Endothelial cell of umbilical vein (primary cell): ENCODE measurements at regions not wholly inside any gene's neighbourhood (a gene's known extent, or its start where the extent isn't known, plus 50 kb on each side); places are given as distances from the start of the nearest gene placed in this dataset.
"Not testable (repeated sequence)": the region's sequence is repeated elsewhere in the genome, so short reads cannot be mapped to it uniquely, and the experiment has no call there.

Experiments used
- BruUV-seq: library from RNA; stranded (reverse); fragments of 400-500 nt; replicated peaks from 2 replicates; lab custom pipeline; 2021; lab: Mats Ljungman, UMichigan
- CTCF ChIA-PET: fragments of 300-600, 350-600 bp; sonication (Branson Sonifier 250); formaldehyde crosslinking; loops from one replicate; lab custom pipeline; 2021; ENCODE audit warnings: antibody characterized with exemption, inconsistent platforms; lab: Charles Lee
- POLR2A ChIA-PET: fragments of 300-600, 350-600 bp; sonication (Branson Sonifier 250); formaldehyde crosslinking; loops from one replicate; lab custom pipeline; 2021; ENCODE audit warnings: antibody characterized with exemption, inconsistent platforms; lab: Charles Lee
- DNase-seq: peaks from one replicate; pipeline ENCODE4 v3.0.0-alpha.2; 2011; ENCODE audit warnings: low read depth, low spot score
- FAIRE-seq: peaks from 2 replicates; lab custom pipeline; 2011; peaks lifted over from hg19 to GRCh38; lab: Jason Lieb, UNC
- H2AFZ ChIP-seq: 2 replicates; pipeline ENCODE4 v1.6.0; 2012; ENCODE audit warnings: low read depth, low read length, control low read depth, inconsistent platforms
- H3K27ac ChIP-seq: 2 replicates; pipeline ENCODE4 v1.5.1; 2011; ENCODE audit warnings: low read depth, mild to moderate bottlenecking, control low read depth, low read length, moderate library complexity; ENCODE audit not compliant: insufficient read depth
- H3K27me3 ChIP-seq, 2 experiments: 2 replicates each; pipeline versions ENCODE4 v1.6.0 to v1.6.1; 2011; ENCODE audit warnings: low read length in 2 of 2, mixed read lengths in 1 of 2; ENCODE audit not compliant: control insufficient read depth in 2 of 2, insufficient read depth in 2 of 2
- H3K36me3 ChIP-seq, 2 experiments: 2 replicates in 1 of 2; 3 replicates in 1 of 2; pipeline ENCODE4 v1.5.1; 2011; ENCODE audit warnings: low read length in 2 of 2, mild to moderate bottlenecking in 1 of 2, moderate library complexity in 1 of 2; ENCODE audit not compliant: control insufficient read depth in 2 of 2, insufficient read depth in 2 of 2; ENCODE audit errors: extremely low read depth in 1 of 2
- H3K4me1 ChIP-seq: 3 replicates; pipeline ENCODE4 v1.5.1; 2011; ENCODE audit warnings: mild to moderate bottlenecking, low read length; ENCODE audit not compliant: control insufficient read depth, insufficient read depth; ENCODE audit errors: extremely low read depth
- H3K4me2 ChIP-seq: 2 replicates; pipeline ENCODE4 v1.6.1; 2011; ENCODE audit warnings: low read length, control low read depth, mixed read lengths; ENCODE audit not compliant: insufficient read depth
- H3K4me3 ChIP-seq, 3 experiments: fragments of 200-600 bp in 1 of 3; sonication (generic), shearing (Covaris generic) in 1 of 3; replicated peaks in 1 of 3; 2 replicates each; pipeline ENCODE4 v1.5.1; 2011 to 2016; ENCODE audit warnings: control low read depth in 3 of 3, low read length in 3 of 3, mild to moderate bottlenecking in 2 of 3, inconsistent platforms in 1 of 3, low read depth in 1 of 3, moderate library complexity in 1 of 3; ENCODE audit not compliant: insufficient read depth in 1 of 3
- H3K79me2 ChIP-seq: 2 replicates; pipeline ENCODE4 v1.6.0; 2012; ENCODE audit warnings: low read length, inconsistent platforms; ENCODE audit not compliant: control insufficient read depth, insufficient read depth
- H3K9ac ChIP-seq: replicated peaks from 2 replicates; pipeline ENCODE3; 2011; ENCODE audit warnings: low read length, control low read depth; ENCODE audit not compliant: insufficient read depth; ENCODE audit errors: extremely low read depth
- H3K9me1 ChIP-seq: replicated peaks from 3 replicates; pipeline ENCODE4 v1.6.0; 2011; ENCODE audit warnings: mild to moderate bottlenecking, low read length; ENCODE audit not compliant: control insufficient read depth, insufficient read depth; ENCODE audit errors: extremely low read depth
- H3K9me3 ChIP-seq: replicated peaks from 2 replicates; pipeline ENCODE4 v1.5.1; 2012; ENCODE audit warnings: low read length, inconsistent platforms; ENCODE audit not compliant: control insufficient read depth, insufficient read depth
- H4K20me1 ChIP-seq: replicated peaks from 2 replicates; pipeline ENCODE3; 2011; ENCODE audit warnings: mild to moderate bottlenecking, low read length; ENCODE audit not compliant: control insufficient read depth, insufficient read depth; ENCODE audit errors: extremely low read depth
- EZH2 ChIP-seq: IDR thresholded peaks from 2 replicates; pipeline ENCODE4 v1.6.1; 2012; ENCODE audit warnings: borderline replicate concordance, low read depth, mild to moderate bottlenecking, moderate library complexity, low read length, inconsistent platforms; ENCODE audit not compliant: severe bottlenecking
- FOS ChIP-seq: IDR thresholded peaks from 2 replicates; pipeline ENCODE4 v1.6.1; 2011; ENCODE audit warnings: mild to moderate bottlenecking, low read length, moderate library complexity, borderline replicate concordance; ENCODE audit not compliant: insufficient read depth
- GATA2 ChIP-seq: IDR thresholded peaks from 2 replicates; pipeline ENCODE4 v1.7.0; 2011; ENCODE audit warnings: low read depth, mild to moderate bottlenecking, moderate library complexity, mixed read lengths, low read length; ENCODE audit not compliant: insufficient read length, insufficient read depth
- JUN ChIP-seq: IDR thresholded peaks from 2 replicates; pipeline ENCODE4 v1.6.1; 2011; ENCODE audit warnings: borderline replicate concordance, low read depth; ENCODE audit not compliant: insufficient read length, insufficient read depth
- MYC ChIP-seq: IDR thresholded peaks from one replicate; pipeline ENCODE4 v1.6.1; 2011; ENCODE audit warnings: mild to moderate bottlenecking, low read depth, low read length
- POLR2A ChIP-seq: IDR thresholded peaks from 2 replicates; pipeline ENCODE4 v1.6.1; 2012; ENCODE audit warnings: low read depth, mild to moderate bottlenecking, control low read depth, low read length
- POLR2AphosphoS5 ChIP-seq: IDR thresholded peaks from 2 replicates; pipeline ENCODE4 v1.6.1; 2012; ENCODE audit warnings: low read depth, mild to moderate bottlenecking, control low read depth, low read length, moderate library complexity; ENCODE audit not compliant: insufficient read depth
- dilution Hi-C: fragments of 300-500 bp; cut with MboI; formaldehyde crosslinking; loops from one replicate; pipeline ENCODE4 v1.15.0; 2019; ENCODE audit warnings: low sequenced_read_pairs; ENCODE audit not compliant: extremely low pct_ligation_motif_present
- intact Hi-C: fragments of 100-400 bp; cut with micrococcal nuclease; formaldehyde crosslinking; loops from one replicate; pipeline ENCODE4 v1.10.0; 2022
- TF ChIP-seq, protein P1 (sequence below), 2 donors: IDR thresholded peaks; 1 replicate in 1 of 2; 2 replicates in 1 of 2; pipeline ENCODE4 v1.5.1; 2011; ENCODE audit warnings: low read length in 2 of 2, mild to moderate bottlenecking in 2 of 2, moderate library complexity in 2 of 2, control low read depth in 1 of 2, inconsistent platforms in 1 of 2, low read depth in 1 of 2; ENCODE audit not compliant: insufficient read depth in 1 of 2; ENCODE audit errors: extremely low read depth in 1 of 2
- TF ChIP-seq, protein P2 (sequence below): IDR thresholded peaks from 2 replicates; pipeline ENCODE4 v1.6.1; 2011; ENCODE audit not compliant: insufficient read depth, insufficient read length

DNA sequence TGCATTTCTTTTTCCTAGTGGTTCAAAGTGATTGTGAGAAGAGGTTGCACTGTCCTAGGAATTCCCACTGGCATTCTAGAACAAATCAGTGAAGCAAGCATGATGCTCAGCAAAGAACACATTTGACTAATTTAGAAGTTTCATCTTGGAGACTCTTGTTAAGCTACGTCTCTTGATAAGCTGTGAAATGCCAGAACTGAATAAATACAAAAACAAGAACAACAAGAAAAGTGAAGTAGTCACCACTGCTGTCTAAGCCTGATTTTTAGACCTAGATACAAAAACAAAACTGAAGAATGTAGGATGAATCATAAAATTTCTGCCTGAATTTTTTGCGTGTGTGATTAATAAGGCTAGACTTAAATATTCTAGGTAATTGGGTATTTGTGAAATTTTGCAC is 1162.4 kb downstream of the TUSC7 start:
- no peaks in the 10 kb centered on the region for H3K36me3 ChIP-seq
- H3K27ac ChIP-seq = no peak overlapping the region
- DNase-seq (no peak), FAIRE-seq (no peak)
- POLR2A ChIA-PET = no interaction called here
- no peak overlapping the region for H3K4me3 ChIP-seq
- H3K9ac ChIP-seq = no peak overlapping the region
- H3K4me1 ChIP-seq = peaks cover 2% of the 10 kb centered on the region
- H3K79me2 ChIP-seq = no peaks in the 10 kb centered on the region
- H2AFZ ChIP-seq = no peak overlapping the region
- H3K9me1 ChIP-seq = no peaks in the 10 kb centered on the region
- H3K9me3 ChIP-seq = no peaks in the 10 kb centered on the region
- intact Hi-C loops (no loop called here), dilution Hi-C loops (no loop called here)
- CTCF ChIA-PET = no interaction called here
- TF ChIP-seq, protein P1, sequence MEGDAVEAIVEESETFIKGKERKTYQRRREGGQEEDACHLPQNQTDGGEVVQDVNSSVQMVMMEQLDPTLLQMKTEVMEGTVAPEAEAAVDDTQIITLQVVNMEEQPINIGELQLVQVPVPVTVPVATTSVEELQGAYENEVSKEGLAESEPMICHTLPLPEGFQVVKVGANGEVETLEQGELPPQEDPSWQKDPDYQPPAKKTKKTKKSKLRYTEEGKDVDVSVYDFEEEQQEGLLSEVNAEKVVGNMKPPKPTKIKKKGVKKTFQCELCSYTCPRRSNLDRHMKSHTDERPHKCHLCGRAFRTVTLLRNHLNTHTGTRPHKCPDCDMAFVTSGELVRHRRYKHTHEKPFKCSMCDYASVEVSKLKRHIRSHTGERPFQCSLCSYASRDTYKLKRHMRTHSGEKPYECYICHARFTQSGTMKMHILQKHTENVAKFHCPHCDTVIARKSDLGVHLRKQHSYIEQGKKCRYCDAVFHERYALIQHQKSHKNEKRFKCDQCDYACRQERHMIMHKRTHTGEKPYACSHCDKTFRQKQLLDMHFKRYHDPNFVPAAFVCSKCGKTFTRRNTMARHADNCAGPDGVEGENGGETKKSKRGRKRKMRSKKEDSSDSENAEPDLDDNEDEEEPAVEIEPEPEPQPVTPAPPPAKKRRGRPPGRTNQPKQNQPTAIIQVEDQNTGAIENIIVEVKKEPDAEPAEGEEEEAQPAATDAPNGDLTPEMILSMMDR (IDR thresholded peaks at IDR 0.05; ENCODE audit: extremely low read depth in 1 of 2, insufficient read depth in 1 of 2, low read depth in 1 of 2, low read length in 2 of 2) = no peak
- no peak for TF ChIP-seq EZH2
- TF ChIP-seq POLR2A = no peak
- no peak for TF ChIP-seq GATA2
- no peak for TF ChIP-seq FOS
- no peak for TF ChIP-seq JUN
- TF ChIP-seq MYC = no peak
- TF ChIP-seq, protein P2, sequence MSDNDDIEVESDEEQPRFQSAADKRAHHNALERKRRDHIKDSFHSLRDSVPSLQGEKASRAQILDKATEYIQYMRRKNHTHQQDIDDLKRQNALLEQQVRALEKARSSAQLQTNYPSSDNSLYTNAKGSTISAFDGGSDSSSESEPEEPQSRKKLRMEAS = no peak
- no peak for TF ChIP-seq POLR2AphosphoS5
- H4K20me1 ChIP-seq = no peaks in the 10 kb centered on the region
- no peak overlapping the region for H3K4me2 ChIP-seq
- H3K27me3 ChIP-seq = no peaks in the 10 kb centered on the region
- BruUV-seq = no TSS peak

DNA sequence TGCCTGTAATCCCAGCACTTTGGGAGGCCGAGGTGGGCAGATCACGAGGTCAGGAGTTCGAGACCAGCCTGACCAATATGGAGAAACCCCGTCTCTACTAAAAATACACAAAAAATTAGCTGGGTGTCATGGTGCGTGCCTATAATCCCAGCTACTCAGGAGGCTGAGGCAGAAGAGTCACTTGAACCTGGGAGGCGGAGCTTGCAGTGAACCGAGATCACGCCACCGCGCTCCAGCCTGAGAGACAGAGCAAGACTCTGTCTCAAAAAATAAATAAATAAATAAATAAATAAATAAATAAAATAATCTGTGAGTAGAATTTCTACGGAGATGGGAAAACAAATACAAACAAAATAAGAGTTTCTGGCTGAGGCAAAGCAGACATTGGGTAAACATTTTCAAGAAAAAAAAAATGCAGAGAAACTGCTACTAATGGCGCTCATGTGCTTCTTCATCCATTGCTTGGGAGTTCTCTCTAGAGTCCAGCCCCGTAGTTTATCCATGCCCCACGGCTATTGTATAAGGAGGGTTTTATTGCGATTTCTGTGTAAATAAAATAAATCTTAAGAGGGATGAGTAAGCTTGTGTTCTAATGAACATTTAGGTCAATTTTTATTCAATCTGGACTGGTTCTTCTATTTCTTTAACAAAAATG is 1161.9 kb downstream of the IGSF11 start:
- H3K27ac ChIP-seq, H3K9ac ChIP-seq, FAIRE-seq, H3K4me1 ChIP-seq, H3K9me3 ChIP-seq, H4K20me1 ChIP-seq, POLR2A ChIA-PET, CTCF ChIA-PET, H2AFZ ChIP-seq, BruUV-seq, dilution Hi-C loops, DNase-seq, H3K9me1 ChIP-seq, intact Hi-C loops, H3K79me2 ChIP-seq, H3K36me3 ChIP-seq, H3K4me3 ChIP-seq, H3K27me3 ChIP-seq, H3K4me2 ChIP-seq: not testable (repeated sequence)
